ENCODE measurements at regions not wholly inside any gene's neighbourhood (a gene's known extent, or its start where the extent isn't known, plus 50 kb on each side); places are given as distances from the start of the nearest gene placed in this dataset.

- no peaks in the 10 kb centered on the region for H3K79me2 ChIP-seq (ENCODE audit: insufficient read depth, low read length)
- no peak for TF ChIP-seq RFX5 (IDR thresholded peaks at IDR 0.05; ENCODE audit: low read depth, low read length)
- no peak for TF ChIP-seq ADNP (CRISPR knock-in tag; IDR thresholded peaks at IDR 0.05)
- TF ChIP-seq ATF5 (CRISPR knock-in tag; IDR thresholded peaks at IDR 0.05; ENCODE audit: low read depth), result no peak
- no peak for TF ChIP-seq ZNF589 (CRISPR knock-in tag; conservative IDR thresholded peaks at IDR 0.05)
- WGBS (ENCODE audit: low lambda C conversion rate), result 53% methylated on average over 8 of the region's 14 CpGs
- H3K27ac ChIP-seq (ENCODE audit: extremely low read length, insufficient read depth, low read length), result no peak overlapping the region
- no peak overlapping the region for H3K4me2 ChIP-seq (ENCODE audit: low read depth, low read length)
- no peak overlapping the region for H3K4me3 ChIP-seq (replicated peaks in 1 of 3; ENCODE audit: insufficient read depth in 1 of 3, low read depth in 2 of 3, low read length in 3 of 3)
- ATAC-seq (no peak), DNase-seq (ENCODE audit: low spot score) (no peak), FAIRE-seq (no peak)
- H3K27me3 ChIP-seq (ENCODE audit: control insufficient read depth in 1 of 2, insufficient read depth in 2 of 2, low read length in 2 of 2), result peaks cover 5 to 48% of the 10 kb centered on the region in 2 experiments; a peak in 4 of 5 replicates
- in situ Hi-C loops (cut with HindIII; ENCODE audit: extremely low pct_ligation_motif_present, low pct_unique_long_range_greater_than_20kb), result no loop called here
- H3K9me3 ChIP-seq (ENCODE audit: low read length), result no peaks in the 10 kb centered on the region
- CTCF ChIA-PET (ENCODE audit: low intra/inter-chr PET ratio, low total read pairs), result no interaction called here
- no TSS peak for BruUV-seq (replicated peaks)
- no peaks in the 10 kb centered on the region for H3K36me3 ChIP-seq (replicated peaks in 1 of 2; ENCODE audit: control insufficient read depth in 1 of 2, insufficient read depth in 2 of 2, low read length in 2 of 2)
- H3K4me1 ChIP-seq (ENCODE audit: insufficient read depth, low read length), result no peaks in the 10 kb centered on the region
- POLR2A ChIA-PET, result no interaction called here
- intact Hi-C loops (cut with micrococcal nuclease; ENCODE audit: unreplicated experiment), result no loop called here
- H2AFZ ChIP-seq (ENCODE audit: low read length), result no peak overlapping the region
- H4K20me1 ChIP-seq (ENCODE audit: insufficient read depth, low read length), result no peaks in the 10 kb centered on the region
- no peak overlapping the region for H3K9ac ChIP-seq (ENCODE audit: insufficient read depth, low read depth, low read length)
Observed at GRCh38 chr14:101186992-101187815, 283.7 kb upstream of the RTL1 start.

- no peak overlapping the region for H3K9ac ChIP-seq (ENCODE audit: insufficient read depth, low read depth, low read length)
- no peak overlapping the region for H2AFZ ChIP-seq (ENCODE audit: low read length)
- CTCF ChIA-PET (ENCODE audit: low intra/inter-chr PET ratio, low total read pairs), result no interaction called here
- POLR2A ChIA-PET, result no interaction called here
- H3K4me3 ChIP-seq (replicated peaks in 1 of 3; ENCODE audit: insufficient read depth in 1 of 3, low read depth in 2 of 3, low read length in 3 of 3), result no peak overlapping the region
- no peak for ATAC-seq
- H3K27me3 ChIP-seq (ENCODE audit: control insufficient read depth in 1 of 2, insufficient read depth in 2 of 2, low read length in 2 of 2), result peaks cover 6 to 56% of the 10 kb centered on the region in 2 experiments
- H3K36me3 ChIP-seq (replicated peaks in 1 of 2; ENCODE audit: control insufficient read depth in 1 of 2, insufficient read depth in 2 of 2, low read length in 2 of 2), result no peaks in the 10 kb centered on the region
- no TSS peak for BruUV-seq (replicated peaks)
- FAIRE-seq, result no peak
- no peaks in the 10 kb centered on the region for H3K79me2 ChIP-seq (ENCODE audit: insufficient read depth, low read length)
- intact Hi-C loops (cut with micrococcal nuclease; ENCODE audit: unreplicated experiment) (no loop called here), in situ Hi-C loops (cut with HindIII; ENCODE audit: extremely low pct_ligation_motif_present, low pct_unique_long_range_greater_than_20kb) (no loop called here)
- no peak for DNase-seq (ENCODE audit: low spot score)
- H4K20me1 ChIP-seq (ENCODE audit: insufficient read depth, low read length), result no peaks in the 10 kb centered on the region
- H3K9me3 ChIP-seq (ENCODE audit: low read length), result no peaks in the 10 kb centered on the region
- H3K4me1 ChIP-seq (ENCODE audit: insufficient read depth, low read length), result no peaks in the 10 kb centered on the region
- 10% methylated on average over 9 of the region's 14 CpGs for WGBS (ENCODE audit: low lambda C conversion rate)
- no peak overlapping the region for H3K4me2 ChIP-seq (ENCODE audit: low read depth, low read length)
- no peak overlapping the region for H3K27ac ChIP-seq (ENCODE audit: extremely low read length, insufficient read depth, low read length)
- TF ChIP-seq RERE (CRISPR knock-in tag; IDR thresholded peaks at IDR 0.05; ENCODE audit: low read depth), result no peak
- no peak for TF ChIP-seq ZBTB7B (CRISPR knock-in tag; IDR thresholded peaks at IDR 0.05)
- TF ChIP-seq RFX3 (CRISPR knock-in tag; IDR thresholded peaks at IDR 0.05), result no peak
- TF ChIP-seq RBFOX2 (IDR thresholded peaks at IDR 0.05; ENCODE audit: low read depth, low read length), result no peak
- TF ChIP-seq CENPT (CRISPR knock-in tag; IDR thresholded peaks at IDR 0.05; ENCODE audit: low read depth), result no peak
- TF ChIP-seq ZKSCAN8 (CRISPR knock-in tag; IDR thresholded peaks at IDR 0.05; ENCODE audit: borderline replicate concordance), result no peak
- no peak for TF ChIP-seq RXRA (CRISPR knock-in tag; IDR thresholded peaks at IDR 0.05)
- no peak for TF ChIP-seq ZNF543 (CRISPR knock-in tag; IDR thresholded peaks at IDR 0.05)
Observed at GRCh38 chr14:101187816-101188570, 284.5 kb upstream of the RTL1 start.
